DND-41 (cell line): ENCODE measurements at regions not wholly inside any gene's neighbourhood (a gene's known extent, or its start where the extent isn't known, plus 50 kb on each side); places are given as distances from the start of the nearest gene placed in this dataset.

ENCODE experiments used
- ATAC-seq: fragments of 200-7000 bp; cut with Tn5 transposase; 3 replicates; pipeline ENCODE4 v1.9.1; 2021; ENCODE audit warnings: low read depth; ENCODE audit not compliant: insufficient read depth
- DNase-seq: peaks from one replicate; pipeline ENCODE4 v3.0.0-alpha.2; 2020
- H2AFZ ChIP-seq: 2 replicates; pipeline ENCODE4 v1.6.0; 2012; ENCODE audit warnings: low read depth, low read length
- H3K27ac ChIP-seq: 2 replicates; pipeline ENCODE4 v1.5.1; 2012; ENCODE audit warnings: low read length, inconsistent platforms
- H3K27me3 ChIP-seq: fragments of 200-600 bp; sonication (generic); 2 replicates; pipeline ENCODE4 v1.6.0; 2012; ENCODE audit warnings: low read length, mild to moderate bottlenecking, inconsistent platforms; ENCODE audit not compliant: insufficient read depth, poor library complexity
- H3K36me3 ChIP-seq: 2 replicates; pipeline ENCODE4 v1.5.1; 2012; ENCODE audit warnings: low read length, inconsistent platforms; ENCODE audit not compliant: insufficient read depth
- H3K4me1 ChIP-seq: 2 replicates; pipeline ENCODE4 v1.5.1; 2012; ENCODE audit warnings: mild to moderate bottlenecking, low read length; ENCODE audit not compliant: insufficient read depth
- H3K4me2 ChIP-seq: 2 replicates; pipeline ENCODE4 v1.6.0; 2012; ENCODE audit warnings: mild to moderate bottlenecking, moderate library complexity, low read length, inconsistent platforms; ENCODE audit not compliant: insufficient read depth
- H3K4me3 ChIP-seq, 2 experiments: fragments of 200-600 bp in 1 of 2; shearing (Covaris generic) in 1 of 2; 2 replicates each; pipeline ENCODE4 v1.5.1; 2012 to 2016; ENCODE audit warnings: inconsistent platforms in 2 of 2, low read length in 2 of 2, mild to moderate bottlenecking in 2 of 2, low read depth in 1 of 2, moderate library complexity in 1 of 2
- H3K79me2 ChIP-seq: 2 replicates; pipeline ENCODE4 v1.6.0; 2012; ENCODE audit warnings: low read length, inconsistent platforms; ENCODE audit not compliant: insufficient read depth
- H3K9ac ChIP-seq: 2 replicates; pipeline ENCODE4 v1.6.0; 2012; ENCODE audit warnings: low read depth, mild to moderate bottlenecking, inconsistent platforms, low read length, moderate library complexity
- H3K9me3 ChIP-seq: 2 replicates; pipeline ENCODE4 v1.5.1; 2012; ENCODE audit warnings: low read length, moderate library complexity, mild to moderate bottlenecking, inconsistent platforms; ENCODE audit not compliant: insufficient read depth, severe bottlenecking
- H4K20me1 ChIP-seq: 2 replicates; pipeline ENCODE4 v1.6.0; 2012; ENCODE audit warnings: low read length; ENCODE audit not compliant: insufficient read depth
- EZH2 ChIP-seq: IDR thresholded peaks from 3 replicates; pipeline ENCODE4 v1.6.1; 2012; ENCODE audit warnings: borderline replicate concordance, low read depth, mild to moderate bottlenecking, moderate library complexity, low read length, inconsistent platforms; ENCODE audit not compliant: severe bottlenecking
- TF ChIP-seq, protein P1 (sequence below): IDR thresholded peaks from 2 replicates; pipeline ENCODE4 v1.5.1; 2012; ENCODE audit warnings: borderline replicate concordance, low read length, moderate library complexity, mild to moderate bottlenecking; ENCODE audit not compliant: poor library complexity, severe bottlenecking; ENCODE audit errors: extremely low read depth

DNA sequence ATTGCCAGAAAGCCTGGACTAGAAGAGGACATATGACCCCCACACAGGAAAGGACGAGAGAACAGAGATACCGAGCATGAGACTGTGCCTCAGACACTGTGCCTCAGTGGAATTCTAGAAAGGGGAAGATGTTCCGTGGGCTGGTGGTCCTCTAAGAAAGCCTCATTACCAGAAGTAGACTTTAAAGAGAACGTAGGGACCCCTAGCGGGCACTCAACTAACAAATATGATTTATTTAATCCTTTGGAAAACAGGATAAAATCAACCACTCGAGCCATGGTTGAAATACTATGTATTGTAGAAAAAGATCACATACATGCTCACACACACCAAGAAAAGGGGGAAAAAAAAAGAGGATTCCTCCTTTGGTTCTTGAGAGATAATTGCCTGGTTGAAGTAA, 701.2 kb upstream of the SORCS1 start:
- Histone ChIP-seq H3K9me3 (no peaks in the 10 kb centered on the region), H3K9ac (no peak overlapping the region), H3K27ac (no peak overlapping the region), H4K20me1 (no peaks in the 10 kb centered on the region), H3K36me3 (no peaks in the 10 kb centered on the region), H2AFZ (no peak overlapping the region), H3K79me2 (no peaks in the 10 kb centered on the region), H3K4me3 (no peak overlapping the region), H3K27me3 (no peaks in the 10 kb centered on the region), H3K4me1 (no peaks in the 10 kb centered on the region), H3K4me2 (no peak overlapping the region)
- no peak for DNase-seq
- ATAC-seq = no peak
- TF ChIP-seq EZH2 = no peak
- TF ChIP-seq, protein P1, sequence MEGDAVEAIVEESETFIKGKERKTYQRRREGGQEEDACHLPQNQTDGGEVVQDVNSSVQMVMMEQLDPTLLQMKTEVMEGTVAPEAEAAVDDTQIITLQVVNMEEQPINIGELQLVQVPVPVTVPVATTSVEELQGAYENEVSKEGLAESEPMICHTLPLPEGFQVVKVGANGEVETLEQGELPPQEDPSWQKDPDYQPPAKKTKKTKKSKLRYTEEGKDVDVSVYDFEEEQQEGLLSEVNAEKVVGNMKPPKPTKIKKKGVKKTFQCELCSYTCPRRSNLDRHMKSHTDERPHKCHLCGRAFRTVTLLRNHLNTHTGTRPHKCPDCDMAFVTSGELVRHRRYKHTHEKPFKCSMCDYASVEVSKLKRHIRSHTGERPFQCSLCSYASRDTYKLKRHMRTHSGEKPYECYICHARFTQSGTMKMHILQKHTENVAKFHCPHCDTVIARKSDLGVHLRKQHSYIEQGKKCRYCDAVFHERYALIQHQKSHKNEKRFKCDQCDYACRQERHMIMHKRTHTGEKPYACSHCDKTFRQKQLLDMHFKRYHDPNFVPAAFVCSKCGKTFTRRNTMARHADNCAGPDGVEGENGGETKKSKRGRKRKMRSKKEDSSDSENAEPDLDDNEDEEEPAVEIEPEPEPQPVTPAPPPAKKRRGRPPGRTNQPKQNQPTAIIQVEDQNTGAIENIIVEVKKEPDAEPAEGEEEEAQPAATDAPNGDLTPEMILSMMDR = no peak

DNA sequence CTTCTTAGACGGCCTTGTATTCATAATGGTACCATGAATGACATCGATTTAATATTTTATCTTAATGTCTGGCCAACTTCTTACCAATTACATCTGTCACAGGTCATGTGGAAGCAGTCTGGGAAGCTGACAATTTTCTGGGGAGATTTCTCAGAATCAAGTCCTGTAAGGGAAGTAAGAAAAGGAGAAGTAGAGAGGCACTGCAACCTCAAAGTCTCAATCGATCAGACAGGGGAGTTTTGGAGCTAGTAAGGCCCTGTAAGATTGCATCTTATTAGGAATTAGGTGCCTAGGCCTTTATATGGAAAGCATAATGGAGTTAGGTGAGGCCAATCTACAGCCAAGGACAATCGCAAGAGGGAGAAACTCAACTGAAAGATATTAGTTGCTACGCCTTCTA, 694.6 kb upstream of the SORCS1 start:
- Histone ChIP-seq H3K9me3 (peaks cover 2% of the 10 kb centered on the region), H3K9ac (no peak overlapping the region), H3K4me2 (no peak overlapping the region), H3K36me3 (no peaks in the 10 kb centered on the region), H3K4me1 (no peaks in the 10 kb centered on the region), H3K4me3 (no peak overlapping the region), H3K27ac (no peak overlapping the region), H2AFZ (no peak overlapping the region), H3K79me2 (no peaks in the 10 kb centered on the region), H3K27me3 (no peaks in the 10 kb centered on the region), H4K20me1 (no peaks in the 10 kb centered on the region)
- no peak for TF ChIP-seq EZH2
- TF ChIP-seq, protein P1 = no peak
- DNase-seq = no peak
- ATAC-seq = no peak

DNA sequence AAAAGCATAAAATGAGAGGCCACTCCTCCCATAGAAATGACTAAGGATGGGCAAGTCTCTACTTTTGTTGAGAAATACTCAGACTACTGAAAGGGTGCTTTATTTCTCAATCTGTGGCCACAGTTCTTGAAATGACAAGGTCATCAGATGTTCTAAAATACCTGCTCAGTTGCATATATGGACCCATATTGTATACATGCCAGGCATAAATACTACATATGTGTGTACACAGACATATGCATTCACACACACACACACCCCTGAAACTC, 691.5 kb upstream of the SORCS1 start:
- Histone ChIP-seq H3K27ac (no peak overlapping the region), H3K9me3 (peaks cover 2% of the 10 kb centered on the region), H3K4me3 (no peak overlapping the region), H3K4me1 (no peaks in the 10 kb centered on the region), H3K79me2 (no peaks in the 10 kb centered on the region), H4K20me1 (no peaks in the 10 kb centered on the region), H3K27me3 (no peaks in the 10 kb centered on the region), H3K9ac (no peak overlapping the region), H3K36me3 (no peaks in the 10 kb centered on the region), H2AFZ (no peak overlapping the region), H3K4me2 (no peak overlapping the region)
- TF ChIP-seq, protein P1 = no peak
- TF ChIP-seq EZH2 = no peak
- no peak for DNase-seq
- no peak for ATAC-seq
